H9 (cell line): ENCODE measurements at regions not wholly inside any gene's neighbourhood (a gene's known extent, or its start where the extent isn't known, plus 50 kb on each side); places are given as distances from the start of the nearest gene placed in this dataset.

ENCODE experiments used
- DNase-seq: peaks from one replicate; pipeline ENCODE4 v3.0.0-alpha.2; 2017
- H2AFZ ChIP-seq: one replicate; pipeline ENCODE4 v1.6.1; 2013; ENCODE audit warnings: mild to moderate bottlenecking, low read length, control low read depth, moderate library complexity
- H2AK5ac ChIP-seq: 2 replicates; pipeline ENCODE4 v1.6.1; 2013; ENCODE audit warnings: low read length, control low read depth, mixed read lengths; ENCODE audit not compliant: insufficient read length
- H2BK120ac ChIP-seq: one replicate; pipeline ENCODE4 v1.6.1; 2013; ENCODE audit warnings: low read depth, mild to moderate bottlenecking, low read length, control low read depth, inconsistent platforms; ENCODE audit not compliant: poor library complexity, severe bottlenecking
- H2BK12ac ChIP-seq: 2 replicates; pipeline ENCODE4 v1.6.1; 2013; ENCODE audit warnings: low read length, control low read depth, mixed read lengths, low read depth; ENCODE audit not compliant: insufficient read length
- H2BK15ac ChIP-seq: 2 replicates; pipeline ENCODE4 v1.6.1; 2013; ENCODE audit warnings: low read depth, low read length, control low read depth
- H2BK20ac ChIP-seq: one replicate; pipeline ENCODE4 v1.6.1; 2013; ENCODE audit warnings: low read depth, mild to moderate bottlenecking, low read length, control low read depth, inconsistent platforms; ENCODE audit not compliant: poor library complexity, severe bottlenecking
- H2BK5ac ChIP-seq: 2 replicates; pipeline ENCODE4 v1.6.1; 2013; ENCODE audit warnings: low read length, control low read depth, mixed read lengths; ENCODE audit not compliant: insufficient read length
- H3K14ac ChIP-seq: 2 replicates; pipeline ENCODE4 v1.6.1; 2013; ENCODE audit warnings: low read length, control low read depth; ENCODE audit not compliant: insufficient read depth
- H3K18ac ChIP-seq: 2 replicates; pipeline ENCODE4 v1.6.1; 2013; ENCODE audit warnings: low read depth, mild to moderate bottlenecking, mixed read lengths, low read length, control low read depth; ENCODE audit not compliant: insufficient read length
- H3K23ac ChIP-seq: 2 replicates; pipeline ENCODE4 v1.6.1; 2013; ENCODE audit warnings: low read length, control low read depth, mixed read lengths, low read depth; ENCODE audit not compliant: insufficient read length
- H3K23me2 ChIP-seq: 2 replicates; pipeline ENCODE4 v1.6.1; 2013; ENCODE audit warnings: low read depth, mild to moderate bottlenecking, mixed read lengths, low read length, control low read depth; ENCODE audit not compliant: insufficient read length, poor library complexity, severe bottlenecking
- H3K27ac ChIP-seq: 2 replicates; pipeline ENCODE4 v1.5.1; 2013; ENCODE audit warnings: low read length, control low read depth, mixed read lengths, low read depth; ENCODE audit not compliant: insufficient read length
- H3K27me3 ChIP-seq: 2 replicates; pipeline ENCODE4 v1.6.1; 2013; ENCODE audit warnings: low read length, control low read depth, inconsistent platforms; ENCODE audit not compliant: insufficient read depth
- H3K4ac ChIP-seq: 2 replicates; pipeline ENCODE4 v1.6.1; 2013; ENCODE audit warnings: low read depth, mild to moderate bottlenecking, control low read depth, inconsistent platforms, low read length, moderate library complexity
- H3K4me1 ChIP-seq: 2 replicates; pipeline ENCODE4 v1.6.1; 2013; ENCODE audit warnings: low read length, control low read depth, inconsistent platforms; ENCODE audit not compliant: insufficient read depth
- H3K4me2 ChIP-seq: 2 replicates; pipeline ENCODE4 v1.6.1; 2013; ENCODE audit warnings: low read length, control low read depth, mixed read lengths; ENCODE audit not compliant: insufficient read length, insufficient read depth
- H3K56ac ChIP-seq: 2 replicates; pipeline ENCODE4 v1.6.1; 2013; ENCODE audit warnings: low read depth, mild to moderate bottlenecking, mixed read lengths, low read length, control low read depth; ENCODE audit not compliant: insufficient read length
- H3K79me1 ChIP-seq: 2 replicates; pipeline ENCODE4 v1.6.1; 2013; ENCODE audit warnings: low read depth, mild to moderate bottlenecking, moderate library complexity, low read length, control low read depth, inconsistent platforms; ENCODE audit not compliant: insufficient read depth, poor library complexity, severe bottlenecking
- H3K79me2 ChIP-seq: 2 replicates; pipeline ENCODE4 v1.6.1; 2013; ENCODE audit warnings: low read length, control low read depth, inconsistent platforms; ENCODE audit not compliant: insufficient read depth
- H3K9ac ChIP-seq: 2 replicates; pipeline ENCODE4 v1.6.1; 2013; ENCODE audit warnings: low read length, control low read depth, mixed read lengths; ENCODE audit not compliant: insufficient read length; ENCODE audit errors: extremely low read depth
- H3K9me3 ChIP-seq: one replicate; pipeline ENCODE4 v1.6.1; 2013; ENCODE audit warnings: low read depth, low read length, inconsistent platforms; ENCODE audit not compliant: control insufficient read depth
- H3T11ph ChIP-seq: one replicate; pipeline ENCODE4 v1.6.1; 2013; ENCODE audit warnings: mild to moderate bottlenecking, low read length, control low read depth, inconsistent platforms
- H4K20me1 ChIP-seq: one replicate; pipeline ENCODE4 v1.6.1; 2013; ENCODE audit not compliant: control insufficient read depth, insufficient read length, insufficient read depth
- H4K5ac ChIP-seq: 2 replicates; pipeline ENCODE4 v1.6.1; 2013; ENCODE audit warnings: low read depth, mild to moderate bottlenecking, mixed read lengths, low read length, control low read depth; ENCODE audit not compliant: insufficient read length
- H4K8ac ChIP-seq: replicated peaks from 2 replicates; pipeline ENCODE4 v1.6.1; 2013; ENCODE audit warnings: low read length, control low read depth, mixed read lengths, low read depth; ENCODE audit not compliant: insufficient read length
- H4K91ac ChIP-seq: 2 replicates; pipeline ENCODE4 v1.6.1; 2013; ENCODE audit warnings: low read depth, mild to moderate bottlenecking, moderate library complexity, mixed read lengths, low read length, control low read depth; ENCODE audit not compliant: insufficient read length
- H3K27ac Mint-ChIP-seq, 3 experiments: 2 replicates in 2 of 3; 3 replicates in 1 of 3; pipeline ENCODE4 v1.8.0; 2020 to 2021; ENCODE audit warnings: mixed read lengths in 3 of 3, mild to moderate bottlenecking in 1 of 3, moderate library complexity in 1 of 3
- H3K27me3 Mint-ChIP-seq: 2 replicates; pipeline ENCODE4 v1.8.0; 2021; ENCODE audit warnings: low read depth, mild to moderate bottlenecking, moderate library complexity, mixed read lengths
- H3K36me3 Mint-ChIP-seq, 3 experiments: 2 replicates in 2 of 3; 3 replicates in 1 of 3; pipeline ENCODE4 v1.8.0; 2020 to 2021; ENCODE audit warnings: low read depth in 3 of 3, mixed read lengths in 3 of 3; ENCODE audit not compliant: insufficient read depth in 1 of 3
- H3K4me1 Mint-ChIP-seq, 2 experiments: 2 replicates each; pipeline ENCODE4 v1.8.0; 2020; ENCODE audit warnings: mixed read lengths in 2 of 2
- H3K4me3 Mint-ChIP-seq, 2 experiments: 2 replicates in 1 of 2; 3 replicates in 1 of 2; pipeline ENCODE4 v1.8.0; 2020 to 2021; ENCODE audit warnings: mild to moderate bottlenecking in 2 of 2, mixed read lengths in 2 of 2, moderate library complexity in 1 of 2
- H3K9me3 Mint-ChIP-seq, 2 experiments: 2 replicates in 1 of 2; 3 replicates in 1 of 2; pipeline ENCODE4 v1.8.0; 2020; ENCODE audit warnings: mild to moderate bottlenecking in 2 of 2, mixed read lengths in 2 of 2, moderate library complexity in 1 of 2
- CTCF ChIP-seq: fragments of 200-600 bp; sonication (generic); conservative IDR thresholded peaks from 3 replicates; pipeline ENCODE4 v1.8.0; 2021; ENCODE audit warnings: antibody characterized with exemption, mild to moderate bottlenecking
- WGBS: extraction: QIAGEN DNeasy Blood & Tissue Kit; methylation state at CpG from one replicate; pipeline ENCODE4 v1.1.7; 2013; ENCODE audit warnings: missing lambda C conversion rate, low lambda C conversion rate, mixed read lengths; ENCODE audit not compliant: insufficient read length; ENCODE audit errors: extremely low coverage; 5-methylcytosine and 5-hydroxymethylcytosine counted together

DNA sequence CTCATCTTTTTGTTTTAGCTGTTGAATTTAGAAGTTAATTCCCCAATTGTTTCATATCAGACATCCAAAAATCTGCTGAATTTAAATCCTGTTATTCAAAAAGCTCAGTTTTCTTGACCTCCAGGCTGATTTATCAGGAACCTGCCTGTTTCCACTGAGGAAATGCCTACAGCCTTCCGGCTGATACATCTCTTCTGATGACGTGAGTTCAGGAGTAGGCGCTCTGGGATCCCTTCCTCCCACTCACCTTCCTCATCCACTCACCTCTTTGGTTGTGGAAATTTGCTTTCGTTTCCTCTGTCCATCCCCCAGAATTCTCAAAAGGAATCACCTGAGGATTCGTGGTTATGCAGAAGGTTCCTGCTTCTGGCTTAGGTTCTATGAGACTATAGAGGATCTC is 55.4 kb upstream of the ALDH1A3 start:
- no peaks in the 10 kb centered on the region for H3K27me3 ChIP-seq
- no peak overlapping the region for H2BK20ac ChIP-seq
- no peak overlapping the region for H3K27ac ChIP-seq
- no peaks in the 10 kb centered on the region for H3K9me3 ChIP-seq
- no peaks in the 10 kb centered on the region for H4K20me1 ChIP-seq
- no peaks in the 10 kb centered on the region for H3K79me2 ChIP-seq
- H2AFZ ChIP-seq, result no peak overlapping the region
- H3K23me2 ChIP-seq, result no peaks in the 10 kb centered on the region
- no CpG with 5 or more reads among the region's 5 CpGs for WGBS
- no peak overlapping the region for H3K9ac ChIP-seq
- no peak overlapping the region for H2BK12ac ChIP-seq
- H3K18ac ChIP-seq, result no peak overlapping the region
- H3K4me1 Mint-ChIP-seq, result no peaks in the 10 kb centered on the region
- H3K36me3 Mint-ChIP-seq, result peaks cover 0 to 5% (median 3%) of the 10 kb centered on the region in 3 experiments; a peak in 2 of 7 replicates
- H3K4me2 ChIP-seq, result no peak overlapping the region
- no peak overlapping the region for H3K14ac ChIP-seq
- H3K4me3 Mint-ChIP-seq, result no peak overlapping the region
- DNase-seq, result no peak
- no peak overlapping the region for H4K8ac ChIP-seq
- no peak overlapping the region for H4K91ac ChIP-seq
- H2BK5ac ChIP-seq, result no peak overlapping the region
- no peaks in the 10 kb centered on the region for H3K79me1 ChIP-seq
- H3K27me3 Mint-ChIP-seq, result peaks cover 9% of the 10 kb centered on the region
- no peak overlapping the region for H3K56ac ChIP-seq
- H3K4me1 ChIP-seq, result no peaks in the 10 kb centered on the region
- H3T11ph ChIP-seq, result no peak overlapping the region
- no peak overlapping the region for H2BK120ac ChIP-seq
- no peak overlapping the region for H3K23ac ChIP-seq
- no peak overlapping the region for H3K27ac Mint-ChIP-seq
- no peak for TF ChIP-seq CTCF
- H2BK15ac ChIP-seq, result no peak overlapping the region
- no peak overlapping the region for H4K5ac ChIP-seq
- no peak overlapping the region for H3K4ac ChIP-seq
- H2AK5ac ChIP-seq, result no peak overlapping the region
- H3K9me3 Mint-ChIP-seq, result peaks cover 7% of the 10 kb centered on the region in 2 experiments; a peak in 2 of 5 replicates
